Natural killer cell (primary cell): ENCODE measurements at regions not wholly inside any gene's neighbourhood (a gene's known extent, or its start where the extent isn't known, plus 50 kb on each side); places are given as distances from the start of the nearest gene placed in this dataset.

Source experiments
- ATAC-seq, 3 donors: fragments of 150-1000 bp in 2 of 3; fragments of 200-7000 bp in 1 of 3; cut with Tn5 transposase; 1 replicate in 1 of 3; 2 replicates in 2 of 3; pipeline ENCODE4 v1.10.0; 2021; ENCODE audit warnings: mild to moderate bottlenecking in 2 of 3, moderate library complexity in 2 of 3
- DNase-seq, 2 donors: peaks; one replicate each; pipeline versions ENCODE4 v3.0.0 to v3.0.0-alpha.2; 2013 to 2021; ENCODE audit warnings: mixed read lengths in 1 of 2
- H3K27ac ChIP-seq: one replicate; pipeline ENCODE4 v1.5.1; 2013; ENCODE audit warnings: mild to moderate bottlenecking, low read length
- H3K27me3 ChIP-seq: one replicate; pipeline ENCODE4 v1.6.1; 2013; ENCODE audit warnings: low read length; ENCODE audit not compliant: control insufficient read depth, insufficient read depth
- H3K36me3 ChIP-seq: one replicate; pipeline ENCODE4 v1.6.1; 2013; ENCODE audit warnings: low read length; ENCODE audit not compliant: control insufficient read depth, insufficient read depth
- H3K4me1 ChIP-seq: one replicate; pipeline ENCODE4 v1.6.1; 2013; ENCODE audit warnings: low read length; ENCODE audit not compliant: control insufficient read depth, insufficient read depth
- H3K4me3 ChIP-seq: one replicate; pipeline ENCODE4 v1.5.1; 2013; ENCODE audit warnings: low read length
- H3K9me3 ChIP-seq: one replicate; pipeline ENCODE4 v1.6.1; 2013; ENCODE audit warnings: low read length; ENCODE audit not compliant: control insufficient read depth, insufficient read depth
- H3K27ac Mint-ChIP-seq, 2 donors: one replicate each; pipeline ENCODE4 v1.8.0; 2022; ENCODE audit warnings: mild to moderate bottlenecking in 2 of 2, mixed read lengths in 2 of 2, moderate library complexity in 1 of 2
- H3K27me3 Mint-ChIP-seq, 2 donors: one replicate each; pipeline ENCODE4 v1.8.0; 2022; ENCODE audit warnings: low read depth in 2 of 2, mixed read lengths in 2 of 2
- H3K36me3 Mint-ChIP-seq: one replicate; pipeline ENCODE4 v1.8.0; 2022; ENCODE audit warnings: mixed read lengths
- H3K4me1 Mint-ChIP-seq, 2 donors: one replicate each; pipeline ENCODE4 v1.8.0; 2022; ENCODE audit warnings: mixed read lengths in 2 of 2
- H3K4me3 Mint-ChIP-seq: one replicate; pipeline ENCODE4 v1.8.0; 2022; ENCODE audit warnings: mild to moderate bottlenecking, moderate library complexity, mixed read lengths
- H3K9me3 Mint-ChIP-seq, 2 donors: one replicate each; pipeline ENCODE4 v1.8.0; 2022; ENCODE audit warnings: mixed read lengths in 2 of 2
- WGBS: methylation state at CpG from one replicate; pipeline ENCODE4 v1.1.7; 2013; ENCODE audit warnings: missing lambda C conversion rate; ENCODE audit not compliant: insufficient coverage; 5-methylcytosine and 5-hydroxymethylcytosine counted together
- intact Hi-C: fragments of 100-400 bp; cut with micrococcal nuclease; formaldehyde crosslinking; loops from one replicate; pipeline ENCODE4 v1.14.2; 2022
- TF ChIP-seq, protein P1 (sequence below): fragments of 200-600 bp; IDR thresholded peaks from one replicate; pipeline ENCODE4 v1.8.0; 2022; ENCODE audit warnings: antibody characterized with exemption

- TF ChIP-seq, protein P1, sequence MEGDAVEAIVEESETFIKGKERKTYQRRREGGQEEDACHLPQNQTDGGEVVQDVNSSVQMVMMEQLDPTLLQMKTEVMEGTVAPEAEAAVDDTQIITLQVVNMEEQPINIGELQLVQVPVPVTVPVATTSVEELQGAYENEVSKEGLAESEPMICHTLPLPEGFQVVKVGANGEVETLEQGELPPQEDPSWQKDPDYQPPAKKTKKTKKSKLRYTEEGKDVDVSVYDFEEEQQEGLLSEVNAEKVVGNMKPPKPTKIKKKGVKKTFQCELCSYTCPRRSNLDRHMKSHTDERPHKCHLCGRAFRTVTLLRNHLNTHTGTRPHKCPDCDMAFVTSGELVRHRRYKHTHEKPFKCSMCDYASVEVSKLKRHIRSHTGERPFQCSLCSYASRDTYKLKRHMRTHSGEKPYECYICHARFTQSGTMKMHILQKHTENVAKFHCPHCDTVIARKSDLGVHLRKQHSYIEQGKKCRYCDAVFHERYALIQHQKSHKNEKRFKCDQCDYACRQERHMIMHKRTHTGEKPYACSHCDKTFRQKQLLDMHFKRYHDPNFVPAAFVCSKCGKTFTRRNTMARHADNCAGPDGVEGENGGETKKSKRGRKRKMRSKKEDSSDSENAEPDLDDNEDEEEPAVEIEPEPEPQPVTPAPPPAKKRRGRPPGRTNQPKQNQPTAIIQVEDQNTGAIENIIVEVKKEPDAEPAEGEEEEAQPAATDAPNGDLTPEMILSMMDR = no peak
- WGBS = 93% methylated on average over 6 of the region's 6 CpGs
- no peak for ATAC-seq
Observed at GRCh38 chr2:6647046-6647445, 218.7 kb downstream of the CMPK2 start.

DNA sequence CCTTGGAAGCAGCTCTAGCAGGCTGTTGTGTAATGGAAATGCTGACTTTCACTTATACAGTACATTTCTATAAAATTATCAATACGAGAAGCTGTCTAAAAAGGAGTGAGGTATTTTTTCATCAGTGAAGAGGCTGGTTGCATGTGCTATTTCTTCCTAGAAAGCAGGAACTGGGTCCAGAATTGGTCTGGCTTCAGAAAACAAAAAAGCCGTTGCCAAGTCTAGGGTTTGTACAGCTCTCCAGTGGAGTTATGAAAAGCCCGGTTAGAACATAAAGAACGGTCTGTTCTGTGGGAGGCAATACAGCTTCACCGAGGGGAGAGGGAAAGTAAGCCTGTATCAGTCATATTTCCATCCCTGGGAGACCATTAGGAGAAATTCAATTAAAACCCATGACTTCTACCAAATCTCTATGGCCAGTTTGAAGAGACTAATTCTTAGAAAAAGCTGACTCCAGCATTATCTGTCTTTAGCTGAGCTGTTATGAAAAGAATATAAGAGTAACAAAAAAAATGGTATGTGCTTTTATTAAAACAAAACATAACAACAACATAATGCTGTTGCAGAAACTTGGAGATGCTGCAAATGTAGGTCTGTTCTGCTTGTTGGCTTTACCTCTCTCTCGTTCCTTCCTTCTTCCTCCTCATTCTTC, 217.0 kb downstream of the CMPK2 start:
- no peaks in the 10 kb centered on the region for H3K36me3 Mint-ChIP-seq
- Histone ChIP-seq H3K27me3 (no peaks in the 10 kb centered on the region), H3K9me3 (no peaks in the 10 kb centered on the region), H3K36me3 (no peaks in the 10 kb centered on the region), H3K27ac (no peak overlapping the region), H3K4me1 (no peaks in the 10 kb centered on the region), H3K4me3 (no peak overlapping the region)
- WGBS = 81% methylated on average over 5 of the region's 6 CpGs
- intact Hi-C loops = no loop called here
- TF ChIP-seq, protein P1 = no peak
- no peaks in the 10 kb centered on the region for H3K27me3 Mint-ChIP-seq
- ATAC-seq (no peak), DNase-seq (no peak)
- H3K27ac Mint-ChIP-seq = no peak overlapping the region
- H3K9me3 Mint-ChIP-seq = no peaks in the 10 kb centered on the region
- no peaks in the 10 kb centered on the region for H3K4me1 Mint-ChIP-seq
- no peak overlapping the region for H3K4me3 Mint-ChIP-seq

More at GRCh38 chr2:6647046-6647445, 218.7 kb downstream of the CMPK2 start:
- no peaks in the 10 kb centered on the region for H3K4me1 ChIP-seq
- H3K27me3 ChIP-seq = no peaks in the 10 kb centered on the region
- Mint-ChIP-seq H3K36me3 (no peaks in the 10 kb centered on the region), H3K27ac (no peak overlapping the region), H3K4me1 (no peaks in the 10 kb centered on the region), H3K27me3 (no peaks in the 10 kb centered on the region), H3K9me3 (no peaks in the 10 kb centered on the region), H3K4me3 (no peak overlapping the region)
- no peak overlapping the region for H3K4me3 ChIP-seq
- intact Hi-C loops = no loop called here
- no peaks in the 10 kb centered on the region for H3K9me3 ChIP-seq
- H3K27ac ChIP-seq = no peak overlapping the region
- DNase-seq = no peak
- no peaks in the 10 kb centered on the region for H3K36me3 ChIP-seq

DNA sequence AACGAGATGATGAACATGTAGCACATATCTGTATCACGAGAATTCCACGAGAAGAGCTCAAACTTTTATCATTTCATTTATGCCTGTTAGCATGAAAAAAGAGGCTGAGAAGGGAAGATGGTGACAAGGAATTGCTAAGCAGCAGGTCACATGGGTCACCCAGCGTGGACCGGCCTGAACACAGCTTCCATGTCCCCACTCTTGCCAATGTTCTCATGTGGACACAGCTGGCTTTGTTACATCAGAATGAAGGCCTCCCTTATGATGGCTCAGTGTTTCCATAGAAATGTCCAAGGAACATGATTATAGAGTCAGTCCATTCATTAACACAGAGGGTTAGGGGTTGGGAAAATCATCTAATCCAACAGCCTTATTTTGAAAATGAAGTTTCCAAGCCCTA, 215.4 kb downstream of the CMPK2 start:
- H3K9me3 ChIP-seq = no peaks in the 10 kb centered on the region
- ATAC-seq (no peak), DNase-seq (no peak)
- H3K4me1 ChIP-seq = no peaks in the 10 kb centered on the region
- Mint-ChIP-seq H3K27ac (no peak overlapping the region), H3K27me3 (no peaks in the 10 kb centered on the region), H3K4me3 (no peak overlapping the region), H3K36me3 (no peaks in the 10 kb centered on the region), H3K9me3 (no peaks in the 10 kb centered on the region), H3K4me1 (no peaks in the 10 kb centered on the region)
- no peaks in the 10 kb centered on the region for H3K27me3 ChIP-seq
- 92% methylated on average over 5 of the region's 5 CpGs for WGBS
- TF ChIP-seq, protein P1 = no peak
- intact Hi-C loops = no loop called here
- H3K27ac ChIP-seq = no peak overlapping the region
- no peak overlapping the region for H3K4me3 ChIP-seq
- H3K36me3 ChIP-seq = no peaks in the 10 kb centered on the region

- H3K4me3 ChIP-seq = no peak overlapping the region
- H3K27ac ChIP-seq = no peak overlapping the region
- no peaks in the 10 kb centered on the region for H3K4me1 ChIP-seq
- no peaks in the 10 kb centered on the region for H3K27me3 ChIP-seq
- intact Hi-C loops = no loop called here
- Mint-ChIP-seq H3K9me3 (no peaks in the 10 kb centered on the region), H3K4me1 (no peaks in the 10 kb centered on the region), H3K27ac (no peak overlapping the region), H3K36me3 (no peaks in the 10 kb centered on the region), H3K27me3 (peaks cover 0 to 2% of the 10 kb centered on the region in 2 donors), H3K4me3 (no peak overlapping the region)
- no peaks in the 10 kb centered on the region for H3K9me3 ChIP-seq
- no peak for DNase-seq
- ATAC-seq = no peak
- 81% methylated on average over 2 of the region's 2 CpGs for WGBS
- H3K36me3 ChIP-seq = no peaks in the 10 kb centered on the region
- TF ChIP-seq, protein P1 = no peak
Observed at GRCh38 chr2:6652251-6652650, 213.5 kb downstream of the CMPK2 start.
